GM12891 (cell line): ENCODE measurements at regions not wholly inside any gene's neighbourhood (a gene's known extent, or its start where the extent isn't known, plus 50 kb on each side); places are given as distances from the start of the nearest gene placed in this dataset.

Source experiments
- PAX5 ChIP-seq: IDR thresholded peaks from 2 replicates; pipeline ENCODE4 v1.6.1; 2011; ENCODE audit warnings: low read length, moderate library complexity, mild to moderate bottlenecking; ENCODE audit not compliant: insufficient read depth, severe bottlenecking
- POLR2A ChIP-seq: IDR thresholded peaks from 2 replicates; pipeline ENCODE4 v1.6.1; 2011; ENCODE audit warnings: low read depth, low read length, control low read depth
- POLR2AphosphoS5 ChIP-seq: IDR thresholded peaks from 2 replicates; pipeline ENCODE4 v1.6.1; 2011; ENCODE audit warnings: low read depth, low read length, control low read depth
- POU2F2 ChIP-seq: IDR thresholded peaks from 2 replicates; pipeline ENCODE4 v1.6.1; 2011; ENCODE audit warnings: low read depth, mild to moderate bottlenecking, control low read depth, low read length, moderate library complexity
- SPI1 ChIP-seq: IDR thresholded peaks from 2 replicates; pipeline ENCODE4 v1.6.1; 2011; ENCODE audit warnings: low read depth, low read length, control low read depth
- TAF1 ChIP-seq: IDR thresholded peaks from 2 replicates; pipeline ENCODE4 v1.6.1; 2011; ENCODE audit warnings: low read depth, low read length, control low read depth

GRCh38 chr2:192886636-192887035 lies 691.9 kb upstream of the TMEFF2 start:
- no peak for TF ChIP-seq POLR2A
- TF ChIP-seq SPI1, result no peak
- TF ChIP-seq POLR2AphosphoS5, result no peak
- TF ChIP-seq TAF1, result no peak
- TF ChIP-seq POU2F2, result no peak
- TF ChIP-seq PAX5, result no peak
